GM19043 (cell line): ENCODE measurements at regions not wholly inside any gene's neighbourhood (a gene's known extent, or its start where the extent isn't known, plus 50 kb on each side); places are given as distances from the start of the nearest gene placed in this dataset.

ENCODE experiments used
- ATAC-seq: cut with Tn5 transposase; IDR thresholded peaks from one replicate; pipeline ENCODE4 v1.9.1; 2021; ENCODE audit warnings: low read depth; ENCODE audit not compliant: unreplicated experiment

DNA sequence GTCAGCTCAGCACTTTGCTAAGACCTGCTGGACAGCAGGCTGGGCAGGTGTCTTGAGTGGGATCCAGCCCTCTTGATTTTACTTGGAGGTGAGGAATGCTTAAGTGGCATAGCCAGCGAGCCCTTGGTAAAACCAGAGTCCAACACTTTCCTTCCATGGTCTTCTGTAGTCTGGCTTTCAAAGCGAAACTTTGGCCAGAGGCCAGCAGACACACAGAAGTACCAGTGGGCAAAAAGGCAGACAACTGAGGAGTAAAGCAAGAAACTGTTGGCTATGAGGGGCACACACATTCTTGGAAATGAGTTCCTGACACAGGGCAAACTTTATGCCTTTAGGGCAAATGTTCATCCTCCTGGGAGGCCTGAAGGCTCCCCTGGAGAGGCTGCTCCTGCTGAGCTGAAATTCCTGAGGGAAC is 281.0 kb upstream of the POU3F1 start:
- ATAC-seq = no peak

DNA sequence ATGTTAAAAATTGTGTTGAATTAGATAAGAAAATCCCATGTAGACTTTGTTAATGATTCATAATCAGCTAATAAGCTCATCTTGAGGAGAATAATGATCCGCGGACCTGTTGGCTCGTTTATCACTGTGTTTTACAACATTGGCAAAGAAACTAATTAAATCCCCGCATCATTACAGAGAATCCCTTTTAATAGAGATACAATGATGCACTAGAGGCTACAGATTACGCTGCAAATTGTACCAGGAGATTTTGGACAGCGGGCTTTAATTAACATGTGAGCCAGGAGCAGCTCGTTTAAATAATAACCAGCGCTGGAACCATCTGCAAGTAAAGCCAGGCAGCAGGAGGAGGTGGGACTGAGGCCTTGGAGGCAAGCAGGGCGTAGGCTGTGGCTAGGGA is 280.3 kb upstream of the POU3F1 start:
- ATAC-seq = no peak

DNA sequence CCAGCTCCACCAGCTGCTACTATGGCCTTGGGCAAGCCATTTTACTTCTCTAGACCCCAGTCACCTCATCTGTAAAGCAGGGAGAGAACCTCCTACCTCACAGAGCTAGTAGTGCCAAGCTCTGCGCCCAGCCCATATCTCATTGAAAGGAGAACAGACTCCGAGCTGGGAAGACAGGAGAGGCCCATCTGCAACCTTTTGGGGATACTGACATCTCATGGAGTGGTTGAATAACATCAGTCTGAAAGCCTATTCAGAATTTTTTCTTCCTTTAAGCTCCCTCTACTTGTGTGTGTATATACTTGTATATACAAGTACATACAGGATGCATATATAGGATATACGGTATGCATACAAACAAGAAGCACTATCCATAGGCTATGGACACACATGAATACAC is 279.5 kb upstream of the POU3F1 start:
- ATAC-seq = no peak

DNA sequence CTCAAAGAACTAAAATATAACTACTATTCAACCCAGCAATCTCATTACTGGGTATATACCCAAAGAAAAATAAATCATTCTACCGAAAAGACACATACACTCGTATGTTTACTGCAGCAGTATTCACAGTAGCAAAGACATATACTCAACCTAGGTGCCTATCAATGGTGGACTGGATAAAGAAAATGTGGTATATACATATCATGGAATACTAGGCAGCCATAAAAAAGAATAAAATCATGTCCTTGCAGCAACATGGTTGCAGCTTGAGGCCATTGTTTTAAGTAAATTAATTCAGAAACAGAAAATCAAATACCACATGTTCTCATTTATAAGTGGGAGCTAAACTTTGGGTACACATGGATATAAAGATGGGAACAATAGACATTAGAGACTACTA is 266.2 kb upstream of the POU3F1 start:
- no peak for ATAC-seq

DNA sequence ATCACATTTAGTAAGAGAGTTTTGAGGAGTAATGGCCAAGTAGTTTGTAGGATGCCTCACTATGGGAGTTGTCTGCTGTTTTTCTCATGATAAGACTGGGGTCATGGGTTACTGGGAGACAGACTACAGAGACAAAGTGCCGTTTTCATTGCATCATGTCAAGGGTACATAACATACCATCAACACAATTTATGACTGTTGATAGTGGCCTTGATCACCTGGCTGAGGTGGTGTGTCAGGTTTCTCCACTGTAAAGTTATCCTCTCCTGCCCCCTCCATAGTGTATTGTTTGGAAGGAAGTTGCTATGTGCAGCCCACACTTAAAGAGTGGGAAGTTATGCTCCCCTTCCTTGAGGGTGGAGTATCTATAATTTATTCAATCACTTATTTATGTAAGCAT is 263.5 kb upstream of the POU3F1 start:
- no peak for ATAC-seq

DNA sequence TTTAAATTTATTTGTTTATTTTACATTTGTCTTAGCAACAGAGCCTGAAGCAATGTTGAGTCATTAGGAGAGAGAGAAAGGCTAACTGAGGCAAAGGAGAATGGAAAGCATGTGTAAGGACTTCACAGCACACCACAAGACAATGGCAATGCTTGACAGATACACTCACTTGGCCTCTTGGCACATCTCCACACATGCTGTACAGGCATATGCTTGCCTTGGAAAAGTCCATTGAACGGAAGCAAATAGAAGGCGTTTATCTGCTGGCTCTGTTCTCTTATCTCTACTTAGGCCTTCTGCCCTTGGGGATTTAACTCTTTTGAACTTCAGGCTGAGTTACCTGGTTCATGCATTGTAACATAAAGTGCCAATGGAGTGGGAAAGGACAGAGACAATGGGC is 262.2 kb upstream of the POU3F1 start:
- no peak for ATAC-seq

DNA sequence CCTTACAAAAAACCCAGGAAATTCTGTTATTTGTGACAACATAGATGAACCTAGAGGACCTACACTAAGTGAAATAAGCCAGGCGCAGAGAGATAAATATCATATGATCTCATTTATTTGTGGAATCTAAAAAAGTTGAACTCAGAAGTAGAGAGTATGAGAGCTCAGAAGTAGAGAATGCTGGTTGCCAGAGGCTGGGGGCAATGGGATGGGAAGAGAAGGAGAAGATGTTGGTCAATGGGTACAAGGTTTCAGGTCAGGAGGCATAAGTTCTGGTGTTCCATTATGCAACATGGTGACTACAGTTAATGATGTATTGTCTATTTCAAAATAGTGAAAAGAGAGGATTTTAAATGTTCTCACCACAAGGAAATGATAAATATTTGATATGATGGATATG is 259.1 kb upstream of the POU3F1 start:
- ATAC-seq = no peak

DNA sequence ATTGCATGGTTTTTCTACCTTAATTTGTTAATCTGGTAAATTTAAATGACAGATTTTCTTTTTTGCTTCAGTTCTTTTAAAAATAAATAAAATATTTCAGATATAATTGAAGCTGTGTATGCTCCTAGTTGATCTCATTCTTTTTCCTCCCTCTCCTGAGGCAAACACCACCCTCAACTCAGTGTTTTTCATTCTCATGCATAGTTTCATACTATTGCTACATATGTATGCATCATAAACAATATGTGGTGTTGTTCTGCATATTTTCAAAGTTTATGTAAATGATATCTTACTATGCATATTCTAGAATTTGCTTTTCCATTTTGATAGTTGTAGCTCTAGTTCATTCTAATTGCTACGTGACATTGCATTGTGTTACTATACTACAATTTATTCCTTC is 257.2 kb upstream of the POU3F1 start:
- no peak for ATAC-seq

DNA sequence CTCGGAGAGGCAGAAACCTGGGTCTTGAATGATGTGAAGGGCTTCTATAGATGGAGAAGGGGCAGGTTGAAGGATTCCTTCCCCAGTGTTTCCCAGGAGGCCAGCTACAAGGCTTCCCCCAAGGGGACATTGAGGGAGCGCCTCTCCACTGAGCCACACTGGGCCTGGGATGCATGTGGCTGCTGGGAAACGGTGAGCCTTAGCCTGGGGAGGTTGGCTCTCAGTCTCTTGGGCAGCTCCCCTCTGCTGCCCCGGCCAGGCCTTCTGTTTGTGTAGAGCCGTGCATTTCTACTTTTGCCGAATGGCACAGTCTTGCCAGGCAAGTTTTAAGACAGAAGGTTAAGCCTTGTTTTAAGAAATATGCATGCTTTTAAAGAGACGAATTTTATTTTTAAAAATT is 254.4 kb upstream of the POU3F1 start:
- no peak for ATAC-seq

DNA sequence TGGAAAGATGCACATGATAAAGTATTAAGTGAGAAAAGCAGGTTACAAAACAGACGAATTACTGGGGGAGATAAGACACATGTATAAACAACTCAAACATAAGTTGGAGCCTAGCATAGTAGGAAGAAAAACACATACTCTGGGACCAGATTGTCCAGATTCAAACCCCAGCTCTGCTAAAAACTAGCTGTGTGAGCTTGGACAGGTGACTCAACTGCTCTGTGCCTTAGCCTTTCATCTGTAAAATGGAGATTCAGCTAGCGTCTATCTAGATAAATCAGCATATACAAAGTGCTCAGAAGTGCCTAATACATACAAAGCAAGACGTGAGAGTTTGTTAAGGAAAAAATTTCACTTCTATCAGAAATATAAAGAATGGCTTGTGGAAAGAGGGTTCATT is 254.0 kb upstream of the POU3F1 start:
- no peak for ATAC-seq

DNA sequence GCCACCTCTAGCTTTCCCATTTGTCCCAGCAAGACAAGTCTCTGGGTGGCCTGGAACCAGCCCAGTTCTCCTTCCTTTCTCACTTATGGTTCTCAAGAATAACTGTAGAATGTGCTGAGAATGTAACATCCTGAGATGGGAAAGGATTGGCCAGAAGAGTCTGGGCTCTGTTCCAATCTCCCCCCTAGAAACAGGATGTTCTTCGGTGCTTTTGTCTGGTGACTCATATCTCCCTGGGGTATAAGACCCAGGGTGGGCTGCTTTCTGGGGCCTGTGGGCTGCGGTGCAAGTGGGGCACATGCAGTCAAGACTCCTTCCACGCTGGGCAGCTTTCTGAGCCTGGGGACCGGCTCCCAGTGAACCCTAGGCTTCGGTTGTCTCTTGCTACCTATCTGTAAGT is 251.2 kb upstream of the POU3F1 start:
- ATAC-seq = no peak

DNA sequence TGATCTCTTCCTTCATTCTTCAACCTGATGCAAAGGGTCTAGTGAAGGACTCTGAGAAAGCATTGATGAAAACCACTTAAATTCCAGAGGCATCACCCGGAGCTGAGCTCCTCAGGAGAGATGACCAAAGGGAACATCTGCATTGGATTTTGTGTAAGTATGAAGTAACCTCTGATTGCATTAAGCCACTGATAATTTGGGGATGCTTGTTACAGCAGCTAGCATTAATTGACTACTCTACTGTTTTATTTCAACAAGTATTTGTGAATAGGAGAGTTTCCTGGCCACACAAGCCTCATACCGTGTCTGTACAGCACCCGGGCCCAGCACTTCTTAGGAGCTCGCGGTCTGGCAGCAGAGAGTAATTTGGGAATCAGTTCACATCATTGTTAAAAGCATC is 250.7 kb upstream of the POU3F1 start:
- ATAC-seq = no peak

DNA sequence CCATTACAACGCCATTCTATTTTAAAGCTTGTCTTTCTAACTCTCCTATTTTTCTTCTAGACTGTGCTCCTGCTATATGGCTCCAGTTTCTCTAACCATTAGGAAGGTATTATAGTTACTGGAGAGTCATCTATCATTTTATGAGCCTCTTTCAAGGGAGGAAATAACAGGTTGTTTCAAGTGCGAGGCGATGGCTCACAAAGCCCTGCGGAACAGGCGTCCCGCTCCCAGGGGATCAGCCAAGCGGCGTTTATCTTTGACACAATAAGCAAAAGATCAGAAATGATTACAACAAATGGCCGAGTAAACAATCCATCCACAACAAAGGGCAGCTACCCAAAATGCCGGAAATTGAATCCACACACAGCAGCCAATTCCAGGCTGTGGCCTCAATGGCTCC is 249.5 kb upstream of the POU3F1 start:
- ATAC-seq = no peak

DNA sequence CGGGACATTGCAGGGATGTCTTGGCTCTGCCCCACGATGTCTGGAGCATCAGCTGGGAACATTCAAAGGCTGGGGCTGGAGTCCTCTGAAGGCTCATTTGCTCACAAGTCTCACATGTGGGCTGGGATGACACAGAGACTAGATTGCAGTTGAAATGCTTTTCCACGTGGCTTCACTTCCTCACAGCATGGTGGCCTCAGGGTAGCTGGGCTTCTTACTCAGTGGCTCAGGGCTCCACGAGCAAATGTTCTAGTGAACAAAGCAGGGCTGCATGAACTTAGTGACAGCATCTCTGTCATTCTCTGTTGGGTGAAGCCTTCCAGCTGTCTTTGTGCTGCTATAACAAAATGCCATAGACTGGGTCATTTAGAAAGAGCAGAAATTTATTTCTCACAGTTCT is 247.0 kb upstream of the POU3F1 start:
- no peak for ATAC-seq

DNA sequence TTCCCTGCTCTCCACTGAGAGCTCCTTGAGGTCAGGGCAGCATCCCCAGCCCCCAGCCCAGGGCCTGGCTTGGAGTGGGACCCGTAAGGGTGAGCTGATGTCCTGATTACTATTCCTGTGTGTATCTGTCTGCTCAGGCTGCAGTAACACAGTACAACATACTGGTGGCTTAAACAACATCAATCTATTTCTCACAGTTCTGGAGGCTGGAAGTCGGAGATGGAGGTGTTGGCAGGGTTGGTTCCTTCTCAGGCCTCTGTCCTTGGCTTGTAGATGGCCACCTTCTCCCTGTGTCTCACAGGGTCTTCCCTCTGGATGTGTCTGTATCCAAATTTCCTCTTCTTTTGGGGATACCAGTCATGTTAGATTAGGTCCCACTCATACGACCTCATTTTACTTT is 246.4 kb upstream of the POU3F1 start:
- no peak for ATAC-seq

DNA sequence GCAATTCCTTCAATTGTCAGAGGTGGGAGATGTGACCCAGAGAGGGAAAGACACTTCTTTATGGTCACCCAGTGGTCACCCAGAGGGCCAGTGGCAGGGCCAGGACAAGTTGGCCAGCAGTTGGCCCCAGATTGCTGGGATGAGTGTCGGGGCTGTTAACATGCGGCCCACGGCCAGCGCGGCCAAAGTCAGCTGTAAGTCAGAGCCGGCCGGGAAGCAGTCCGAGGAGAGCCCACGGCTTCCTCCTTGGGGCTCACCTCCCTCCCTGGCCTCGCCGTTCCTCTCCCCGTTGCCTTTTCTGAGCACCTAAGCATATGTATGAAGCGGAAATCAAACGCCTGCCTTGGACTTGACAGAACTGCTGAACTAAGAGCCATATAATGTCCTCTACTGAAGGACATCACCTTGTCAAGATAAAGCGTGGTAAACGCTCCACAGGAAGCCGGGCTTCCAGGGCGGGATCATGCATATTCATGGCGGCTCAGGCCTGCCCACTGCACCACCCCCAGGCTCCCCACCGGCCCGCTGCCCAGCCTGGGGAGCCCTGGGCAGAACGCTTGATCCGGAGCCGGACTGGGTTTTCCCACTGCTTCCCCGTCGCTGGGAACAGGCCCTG is 245.4 kb upstream of the POU3F1 start:
- no peak for ATAC-seq

DNA sequence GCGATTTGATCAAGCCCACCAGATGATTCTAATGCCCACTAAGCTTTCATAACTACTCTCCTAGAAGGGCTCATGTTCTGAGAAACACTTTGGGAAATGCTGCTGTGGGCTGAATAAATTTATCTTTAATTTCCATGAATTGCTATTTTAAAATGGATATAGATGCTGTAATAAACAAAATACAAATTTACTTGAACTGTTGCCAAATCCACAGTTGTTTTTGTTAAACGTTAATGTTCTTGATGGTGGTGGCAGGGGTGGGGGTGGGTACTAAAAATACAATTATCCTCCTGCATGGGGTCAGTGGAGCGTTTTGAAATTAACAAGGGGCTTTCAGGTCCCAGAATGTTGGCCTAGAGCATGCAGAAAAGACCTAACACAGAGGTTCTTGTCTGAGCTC is 244.7 kb upstream of the POU3F1 start:
- ATAC-seq = no peak

DNA sequence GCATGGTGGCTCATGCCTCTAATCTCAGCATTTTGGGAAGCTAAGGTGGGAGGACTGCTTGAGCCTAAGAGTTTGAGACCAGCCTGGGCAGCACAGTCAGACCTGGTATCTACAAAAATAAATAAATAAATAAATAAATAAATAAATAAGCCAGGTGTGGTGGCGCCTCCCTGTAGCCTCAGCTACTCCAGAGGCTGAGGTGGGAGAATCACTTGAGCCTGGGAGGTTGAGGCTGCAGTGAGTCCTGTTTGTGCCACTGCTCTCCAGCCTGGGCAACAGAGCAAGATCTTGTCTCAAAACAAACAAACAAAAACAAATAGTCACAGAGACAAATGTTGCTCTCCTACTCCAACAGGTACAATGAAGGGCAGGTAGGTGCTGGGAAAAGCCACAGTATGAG is 242.4 kb upstream of the POU3F1 start:
- ATAC-seq = no peak

DNA sequence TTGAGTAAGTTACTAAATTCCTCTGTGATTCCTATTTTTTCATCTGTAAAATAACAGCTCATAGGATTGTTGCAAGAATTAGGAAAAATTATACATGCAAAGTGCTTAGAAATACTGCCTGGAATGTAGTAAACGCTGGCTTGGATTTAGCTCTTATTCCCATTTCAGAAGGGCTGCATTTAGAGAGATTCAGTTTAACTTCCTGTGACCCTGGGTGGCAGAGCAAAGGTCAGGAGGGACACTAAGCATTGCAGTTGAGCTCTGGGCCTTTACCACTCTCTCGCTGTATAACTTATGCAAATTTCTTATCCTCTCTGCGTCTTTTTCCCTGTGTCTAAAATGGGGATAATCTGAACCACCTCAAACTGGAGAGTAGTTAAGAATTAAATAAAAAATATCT is 241.0 kb upstream of the POU3F1 start:
- ATAC-seq = no peak

DNA sequence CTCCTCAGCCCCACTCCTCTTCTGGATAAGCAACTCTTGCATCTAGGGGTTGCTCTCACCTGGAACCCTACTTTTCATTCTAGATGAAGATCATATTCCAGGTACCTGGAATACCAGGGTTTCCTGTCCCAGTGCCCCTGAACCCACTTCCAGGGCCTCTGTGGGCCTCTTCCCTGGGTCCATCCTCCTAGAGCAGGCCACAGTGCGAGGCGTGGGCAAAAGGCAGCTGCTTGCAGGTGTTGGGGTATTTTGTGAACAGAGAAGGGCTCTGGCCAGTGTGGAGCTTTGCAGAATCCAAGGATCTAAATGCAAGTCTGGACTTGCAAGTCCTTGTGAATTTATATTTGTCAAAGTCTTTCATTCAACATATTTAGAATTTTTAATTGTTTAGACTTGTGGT is 240.4 kb upstream of the POU3F1 start:
- ATAC-seq = no peak

DNA sequence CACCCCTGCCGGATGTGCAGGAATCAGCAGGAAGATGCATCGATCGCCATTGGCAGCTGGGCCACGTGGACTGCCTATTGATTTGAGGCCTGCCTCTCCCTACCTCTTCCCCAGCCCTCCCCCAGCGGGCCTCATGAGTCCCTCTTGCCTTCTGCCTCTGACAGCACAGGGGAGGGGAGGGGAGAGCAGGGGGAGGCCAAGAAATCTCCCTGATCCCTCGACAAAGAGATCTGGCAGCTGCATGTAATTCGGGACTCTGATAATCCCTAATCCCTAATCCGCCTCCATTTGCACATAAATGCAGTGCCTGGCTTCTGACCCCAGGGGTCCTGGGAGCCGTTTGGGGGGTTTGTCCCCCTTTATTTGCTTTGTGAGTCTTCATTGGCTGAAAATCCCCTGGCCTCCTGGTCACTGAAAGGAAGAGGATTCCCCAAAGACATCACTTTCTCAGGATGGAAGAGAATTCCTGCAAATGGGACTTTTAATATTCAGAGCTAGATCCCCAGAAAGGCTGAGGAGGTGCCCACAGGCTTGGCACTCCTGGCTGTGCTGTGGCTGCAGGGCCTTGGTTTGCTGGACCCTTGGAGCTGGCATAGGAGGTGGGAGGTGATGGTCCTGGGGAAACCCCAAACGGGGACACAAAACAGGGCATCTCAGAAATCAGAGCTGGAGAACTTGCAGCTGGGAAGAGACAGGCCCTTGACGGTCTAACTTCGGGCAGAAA is 239.4 kb upstream of the POU3F1 start:
- no peak for ATAC-seq

DNA sequence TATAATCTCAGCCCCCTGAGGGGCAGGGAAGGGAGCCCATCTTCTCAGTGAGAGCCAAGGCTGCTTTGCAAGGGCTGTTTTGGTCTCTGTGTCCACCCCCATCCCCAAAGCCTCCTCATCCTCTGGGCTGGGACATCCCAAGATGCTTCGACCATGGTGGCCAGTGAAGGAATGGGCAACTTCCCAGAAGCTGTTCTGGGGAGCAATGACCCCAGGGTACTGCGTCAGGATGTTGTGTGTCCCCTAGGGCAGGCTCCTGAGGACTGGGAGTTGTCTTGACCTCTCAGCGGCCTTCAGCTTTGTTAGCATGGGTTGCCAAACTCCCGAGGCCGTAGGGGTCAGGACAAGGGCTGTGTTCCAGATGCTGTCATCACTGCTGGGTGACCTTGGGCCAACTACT is 238.4 kb upstream of the POU3F1 start:
- no peak for ATAC-seq
